ENCODE measurements at regions not wholly inside any gene's neighbourhood (a gene's known extent, or its start where the extent isn't known, plus 50 kb on each side); places are given as distances from the start of the nearest gene placed in this dataset.

DNA sequence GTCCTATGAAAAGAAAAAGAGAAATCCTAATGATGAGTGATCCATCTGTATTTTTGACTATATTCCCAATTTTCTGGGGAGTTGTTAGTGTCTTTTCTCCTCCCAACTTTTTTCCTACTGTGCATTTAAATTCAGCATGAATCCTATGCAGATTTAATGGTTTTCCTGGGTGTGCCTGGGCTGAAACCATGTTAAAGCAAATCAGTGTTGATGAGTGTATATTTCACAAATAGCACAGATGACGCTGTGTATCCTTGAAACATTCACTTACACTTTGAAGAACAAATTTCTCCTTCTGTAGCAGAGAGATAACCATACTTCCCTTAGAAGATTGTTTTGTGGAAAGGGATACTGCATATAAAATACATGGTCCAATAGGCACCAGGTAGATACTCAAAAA lies 114.3 kb downstream of the TRIB2 start:
- no peak for TF ChIP-seq EZH2 (IDR thresholded peaks at IDR 0.05; ENCODE audit: borderline replicate concordance, low read depth, low read length, severe bottlenecking)
- TF ChIP-seq, protein P1, sequence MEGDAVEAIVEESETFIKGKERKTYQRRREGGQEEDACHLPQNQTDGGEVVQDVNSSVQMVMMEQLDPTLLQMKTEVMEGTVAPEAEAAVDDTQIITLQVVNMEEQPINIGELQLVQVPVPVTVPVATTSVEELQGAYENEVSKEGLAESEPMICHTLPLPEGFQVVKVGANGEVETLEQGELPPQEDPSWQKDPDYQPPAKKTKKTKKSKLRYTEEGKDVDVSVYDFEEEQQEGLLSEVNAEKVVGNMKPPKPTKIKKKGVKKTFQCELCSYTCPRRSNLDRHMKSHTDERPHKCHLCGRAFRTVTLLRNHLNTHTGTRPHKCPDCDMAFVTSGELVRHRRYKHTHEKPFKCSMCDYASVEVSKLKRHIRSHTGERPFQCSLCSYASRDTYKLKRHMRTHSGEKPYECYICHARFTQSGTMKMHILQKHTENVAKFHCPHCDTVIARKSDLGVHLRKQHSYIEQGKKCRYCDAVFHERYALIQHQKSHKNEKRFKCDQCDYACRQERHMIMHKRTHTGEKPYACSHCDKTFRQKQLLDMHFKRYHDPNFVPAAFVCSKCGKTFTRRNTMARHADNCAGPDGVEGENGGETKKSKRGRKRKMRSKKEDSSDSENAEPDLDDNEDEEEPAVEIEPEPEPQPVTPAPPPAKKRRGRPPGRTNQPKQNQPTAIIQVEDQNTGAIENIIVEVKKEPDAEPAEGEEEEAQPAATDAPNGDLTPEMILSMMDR (IDR thresholded peaks at IDR 0.05; ENCODE audit: borderline replicate concordance, extremely low read depth, low read length, poor library complexity, severe bottlenecking): no peak
